GM23338 (cell line): ENCODE measurements at regions not wholly inside any gene's neighbourhood (a gene's known extent, or its start where the extent isn't known, plus 50 kb on each side); places are given as distances from the start of the nearest gene placed in this dataset.

Experiments used
- ATAC-seq: fragments of 200-7000 bp; cut with Tn5 transposase; 3 replicates; pipeline ENCODE4 v1.9.1; 2020
- DNase-seq: peaks from one replicate; pipeline ENCODE4 v3.0.0-alpha.2; 2015; ENCODE audit warnings: low spot score
- H2AFZ ChIP-seq: fragments of 200-600 bp; sonication (generic); 2 replicates; pipeline ENCODE4 v1.8.0; 2016; ENCODE audit warnings: antibody characterized with exemption, mild to moderate bottlenecking, moderate library complexity
- H3F3A ChIP-seq: fragments of 200-600 bp; sonication (generic); replicated peaks from 2 replicates; pipeline ENCODE4 v1.8.0; 2017; ENCODE audit warnings: antibody characterized with exemption, mixed run types, low read depth
- H3K27ac ChIP-seq: fragments of 200-600 bp; sonication (generic); 2 replicates; pipeline ENCODE4 v1.6.1; 2016; ENCODE audit warnings: low read depth
- H3K27me3 ChIP-seq: fragments of 200-600 bp; sonication (generic); 2 replicates; pipeline ENCODE4 v1.8.0; 2016; ENCODE audit warnings: mild to moderate bottlenecking, mixed run types, moderate library complexity; ENCODE audit not compliant: insufficient read depth
- H3K36me3 ChIP-seq: fragments of 200-600 bp; sonication (generic); 2 replicates; pipeline ENCODE4 v1.8.0; 2016; ENCODE audit warnings: mild to moderate bottlenecking; ENCODE audit not compliant: insufficient read depth
- H3K4me1 ChIP-seq: fragments of 200-600 bp; sonication (generic); 2 replicates; pipeline ENCODE4 v1.8.0; 2016; ENCODE audit warnings: mild to moderate bottlenecking, moderate library complexity; ENCODE audit not compliant: insufficient read depth
- H3K4me2 ChIP-seq: fragments of 200-600 bp; sonication (generic); 2 replicates; pipeline ENCODE4 v1.7.1; 2017; ENCODE audit warnings: mixed run types
- H3K4me3 ChIP-seq: fragments of 200-600 bp; sonication (generic); 2 replicates; pipeline ENCODE4 v1.6.1; 2016; ENCODE audit warnings: mixed run types
- H3K79me2 ChIP-seq: fragments of 200-600 bp; sonication (generic); replicated peaks from 2 replicates; pipeline ENCODE4 v1.8.0; 2017; ENCODE audit warnings: mild to moderate bottlenecking; ENCODE audit not compliant: insufficient read depth
- H3K9me2 ChIP-seq: fragments of 200-600 bp; sonication (generic); 2 replicates; pipeline ENCODE4 v1.8.0; 2017; ENCODE audit not compliant: insufficient read depth
- H4K20me1 ChIP-seq: fragments of 200-600 bp; sonication (generic); replicated peaks from 2 replicates; pipeline ENCODE4 v1.8.0; 2017; ENCODE audit warnings: mild to moderate bottlenecking; ENCODE audit not compliant: insufficient read depth
- H3K27ac Mint-ChIP-seq: 2 replicates; pipeline ENCODE4 v1.8.0; 2020; ENCODE audit warnings: inconsistent platforms, mild to moderate bottlenecking, moderate library complexity, mixed read lengths
- H3K27me3 Mint-ChIP-seq: 3 replicates; pipeline ENCODE4 v1.8.0; 2022; ENCODE audit warnings: low read depth, mild to moderate bottlenecking, moderate library complexity, mixed read lengths, inconsistent platforms; ENCODE audit not compliant: insufficient read depth, poor library complexity
- H3K36me3 Mint-ChIP-seq: 3 replicates; pipeline ENCODE4 v1.8.0; 2021; ENCODE audit warnings: low read depth, mild to moderate bottlenecking, inconsistent platforms, moderate library complexity, mixed read lengths
- H3K4me1 Mint-ChIP-seq: 3 replicates; pipeline ENCODE4 v1.8.0; 2020; ENCODE audit warnings: mild to moderate bottlenecking, inconsistent platforms, mixed read lengths
- H3K4me3 Mint-ChIP-seq: 3 replicates; pipeline ENCODE4 v1.8.0; 2021; ENCODE audit warnings: moderate library complexity, mild to moderate bottlenecking, inconsistent platforms, mixed read lengths
- H3K9me3 Mint-ChIP-seq: 3 replicates; pipeline ENCODE4 v1.8.0; 2020; ENCODE audit warnings: moderate library complexity, mild to moderate bottlenecking, inconsistent platforms, mixed read lengths
- CREB1 ChIP-seq: fragments of 250-450 bp; sonication (Bioruptor Pico); IDR thresholded peaks from 2 replicates; pipeline ENCODE4 v1.5.0; 2020; ENCODE audit warnings: low read depth, mild to moderate bottlenecking, moderate library complexity
- CTCF ChIP-seq, 2 experiments: fragments of 200-600 bp in 1 of 2; sonication (generic) in 1 of 2; conservative IDR thresholded peaks; 2 replicates each; pipeline versions ENCODE4 v1.5.1 to v1.6.1; 2016 to 2017; ENCODE audit warnings: antibody characterized with exemption in 2 of 2, low read depth in 2 of 2, mild to moderate bottlenecking in 2 of 2, moderate library complexity in 1 of 2
- JUNB ChIP-seq: IDR thresholded peaks from one replicate; pipeline ENCODE4 v1.6.1; 2016; ENCODE audit warnings: antibody characterized with exemption; ENCODE audit not compliant: unreplicated experiment
- STAT1 ChIP-seq: IDR thresholded peaks from one replicate; pipeline ENCODE4 v1.6.1; 2016; ENCODE audit warnings: antibody characterized with exemption; ENCODE audit not compliant: unreplicated experiment
- ZNF114 ChIP-seq: fragments of 250-450 bp; sonication (Bioruptor Pico); IDR thresholded peaks from 2 replicates; pipeline ENCODE4 v1.5.0; 2020; ENCODE audit warnings: mild to moderate bottlenecking, moderate library complexity
- ZNF462 ChIP-seq: fragments of 250-450 bp; sonication (Bioruptor Pico); IDR thresholded peaks from 2 replicates; pipeline ENCODE4 v1.5.0; 2020; ENCODE audit warnings: mild to moderate bottlenecking, moderate library complexity

GRCh38 chr1:106646261-106646784 is 410.2 kb upstream of the PRMT6 start:
- no peak overlapping the region for H3K27ac ChIP-seq
- H3F3A ChIP-seq, result no peaks in the 10 kb centered on the region
- H2AFZ ChIP-seq, result no peak overlapping the region
- H3K4me3 Mint-ChIP-seq, result no peak overlapping the region
- no peak overlapping the region for H3K4me2 ChIP-seq
- H3K4me1 Mint-ChIP-seq, result no peaks in the 10 kb centered on the region
- no peaks in the 10 kb centered on the region for H3K36me3 Mint-ChIP-seq
- no peaks in the 10 kb centered on the region for H3K27me3 ChIP-seq
- no peaks in the 10 kb centered on the region for H3K9me3 Mint-ChIP-seq
- no peak for TF ChIP-seq STAT1
- TF ChIP-seq JUNB, result no peak
- no peak for TF ChIP-seq CTCF (conservative IDR thresholded peaks at IDR 0.05; ENCODE audit: low read depth in 2 of 2)
- no peak for TF ChIP-seq ZNF114 (CRISPR knock-in tag)
- TF ChIP-seq ZNF462, result no peak
- no peak for TF ChIP-seq CREB1 (CRISPR knock-in tag)
- no peaks in the 10 kb centered on the region for H3K79me2 ChIP-seq
- no peaks in the 10 kb centered on the region for H4K20me1 ChIP-seq
- DNase-seq (no peak), ATAC-seq (no peak)
- no peaks in the 10 kb centered on the region for H3K4me1 ChIP-seq
- H3K4me3 ChIP-seq, result no peak overlapping the region
- H3K27me3 Mint-ChIP-seq, result no peaks in the 10 kb centered on the region
- H3K9me2 ChIP-seq, result no peaks in the 10 kb centered on the region
- no peak overlapping the region for H3K27ac Mint-ChIP-seq
- H3K36me3 ChIP-seq, result no peaks in the 10 kb centered on the region
